Endodermal cell (in vitro differentiated cells): ENCODE measurements at regions not wholly inside any gene's neighbourhood (a gene's known extent, or its start where the extent isn't known, plus 50 kb on each side); places are given as distances from the start of the nearest gene placed in this dataset.

Experiments used
- DNase-seq: peaks from one replicate; pipeline ENCODE4 v3.0.0-alpha.2; 2017
- H3K27ac ChIP-seq: 2 replicates; pipeline ENCODE4 v1.5.1; 2013; ENCODE audit warnings: mild to moderate bottlenecking, low read depth, low read length, moderate library complexity
- H3K27me3 ChIP-seq: 2 replicates; pipeline ENCODE4 v1.6.1; 2013; ENCODE audit warnings: mild to moderate bottlenecking, low read length, moderate library complexity; ENCODE audit not compliant: insufficient read depth, control insufficient read depth, poor library complexity, severe bottlenecking
- H3K36me3 ChIP-seq: 2 replicates; pipeline ENCODE4 v1.7.0; 2013; ENCODE audit warnings: mild to moderate bottlenecking, low read length, moderate library complexity; ENCODE audit not compliant: control insufficient read depth, insufficient read depth
- H3K4me1 ChIP-seq: one replicate; pipeline ENCODE4 v1.7.0; 2013; ENCODE audit warnings: low read length; ENCODE audit not compliant: control insufficient read depth, insufficient read depth
- H3K4me3 ChIP-seq: 2 replicates; pipeline ENCODE4 v1.5.1; 2013; ENCODE audit warnings: mild to moderate bottlenecking, low read length, moderate library complexity
- H3K9ac ChIP-seq: 2 replicates; pipeline ENCODE4 v1.6.1; 2013; ENCODE audit warnings: mild to moderate bottlenecking, low read length, moderate library complexity; ENCODE audit not compliant: poor library complexity, severe bottlenecking; ENCODE audit errors: extremely low read depth
- H3K9me3 ChIP-seq: 2 replicates; pipeline ENCODE4 v1.6.1; 2013; ENCODE audit warnings: mild to moderate bottlenecking, low read length, moderate library complexity; ENCODE audit not compliant: control insufficient read depth
- H3K27ac Mint-ChIP-seq: 2 replicates; pipeline ENCODE4 v1.8.0; 2020; ENCODE audit warnings: mixed read lengths
- H3K27me3 Mint-ChIP-seq: 2 replicates; pipeline ENCODE4 v1.8.0; 2021; ENCODE audit warnings: mild to moderate bottlenecking, mixed read lengths; ENCODE audit not compliant: insufficient read depth
- H3K36me3 Mint-ChIP-seq: 2 replicates; pipeline ENCODE4 v1.8.0; 2020; ENCODE audit warnings: low read depth, mixed read lengths
- H3K4me1 Mint-ChIP-seq: 2 replicates; pipeline ENCODE4 v1.8.0; 2020; ENCODE audit warnings: mixed read lengths
- H3K4me3 Mint-ChIP-seq: 2 replicates; pipeline ENCODE4 v1.8.0; 2020; ENCODE audit warnings: mild to moderate bottlenecking, moderate library complexity, mixed read lengths
- H3K9me3 Mint-ChIP-seq: 2 replicates; pipeline ENCODE4 v1.8.0; 2020; ENCODE audit warnings: mild to moderate bottlenecking, mixed read lengths
- CTCF ChIP-seq: fragments of 200-600 bp; sonication (generic); conservative IDR thresholded peaks from 2 replicates; pipeline ENCODE4 v1.5.0; 2021; ENCODE audit warnings: antibody characterized with exemption, mild to moderate bottlenecking
- WGBS, 2 experiments: methylation state at CpG; one replicate each; pipeline versions ENCODE4 v1.1.5 to v1.1.7; 2013; ENCODE audit warnings: missing lambda C conversion rate in 2 of 2, mixed read lengths in 1 of 2; ENCODE audit not compliant: insufficient coverage in 1 of 2, insufficient read length in 1 of 2; 5-methylcytosine and 5-hydroxymethylcytosine counted together

GRCh38 chr18:22690556-22690955 lies 242.6 kb upstream of the RBBP8 start:
- Mint-ChIP-seq H3K36me3 (no peaks in the 10 kb centered on the region), H3K27me3 (peaks cover 3% of the 10 kb centered on the region), H3K4me3 (no peak overlapping the region), H3K4me1 (peaks cover 5% of the 10 kb centered on the region), H3K27ac (no peak overlapping the region), H3K9me3 (peaks cover 3% of the 10 kb centered on the region)
- Histone ChIP-seq H3K36me3 (no peaks in the 10 kb centered on the region), H3K4me1 (no peaks in the 10 kb centered on the region), H3K27ac (no peak overlapping the region), H3K27me3 (no peaks in the 10 kb centered on the region), H3K9me3 (peaks cover 21% of the 10 kb centered on the region), H3K4me3 (no peak overlapping the region), H3K9ac (no peak overlapping the region)
- TF ChIP-seq CTCF: no peak
- WGBS, 2 experiments: 89 to 90% methylated on average over 1 of the region's 1 CpG
- no peak for DNase-seq

- Mint-ChIP-seq H3K27ac (no peak overlapping the region), H3K4me3 (no peak overlapping the region), H3K27me3 (peaks cover 1% of the 10 kb centered on the region), H3K36me3 (no peaks in the 10 kb centered on the region), H3K9me3 (no peaks in the 10 kb centered on the region), H3K4me1 (peaks cover 5% of the 10 kb centered on the region)
- H3K9me3 ChIP-seq: peaks cover 15% of the 10 kb centered on the region
- H3K4me1 ChIP-seq: no peaks in the 10 kb centered on the region
- no peak overlapping the region for H3K4me3 ChIP-seq
- H3K36me3 ChIP-seq: no peaks in the 10 kb centered on the region
- H3K9ac ChIP-seq: no peak overlapping the region
- no peak for TF ChIP-seq CTCF
- 60% methylated on average over 1 of the region's 2 CpGs; no CpG with 5 or more reads in 1 of the 2 experiments for WGBS, 2 experiments
- no peaks in the 10 kb centered on the region for H3K27me3 ChIP-seq
- H3K27ac ChIP-seq: no peak overlapping the region
- no peak for DNase-seq
Observed at GRCh38 chr18:22691946-22692710, 241.0 kb upstream of the RBBP8 start.

GRCh38 chr18:22694954-22695353 lies 238.2 kb upstream of the RBBP8 start:
- WGBS, 2 experiments: 53 to 54% methylated on average over 7 to 8 of the region's 8 CpGs
- no peak overlapping the region for H3K27ac ChIP-seq
- H3K4me3 ChIP-seq: no peak overlapping the region

More at GRCh38 chr18:22694954-22695353, 238.2 kb upstream of the RBBP8 start:
- H3K27me3 ChIP-seq: no peaks in the 10 kb centered on the region
- TF ChIP-seq CTCF: no peak
- no peaks in the 10 kb centered on the region for H3K36me3 ChIP-seq
- no peaks in the 10 kb centered on the region for H3K9me3 Mint-ChIP-seq
- no peaks in the 10 kb centered on the region for H3K36me3 Mint-ChIP-seq
- no peaks in the 10 kb centered on the region for H3K9me3 ChIP-seq
- peaks cover 5% of the 10 kb centered on the region for H3K4me1 Mint-ChIP-seq
- no peak overlapping the region for H3K27ac Mint-ChIP-seq
- no peaks in the 10 kb centered on the region for H3K27me3 Mint-ChIP-seq
- H3K9ac ChIP-seq: no peak overlapping the region
- no peaks in the 10 kb centered on the region for H3K4me1 ChIP-seq
- H3K4me3 Mint-ChIP-seq: no peak overlapping the region
- peak; percentile 72 for DNase-seq
